HFF-Myc (cell line): ENCODE measurements at regions not wholly inside any gene's neighbourhood (a gene's known extent, or its start where the extent isn't known, plus 50 kb on each side); places are given as distances from the start of the nearest gene placed in this dataset.

Source experiments
- DNase-seq: peaks from one replicate; pipeline ENCODE4 v3.0.0-alpha.2; 2011; ENCODE audit warnings: low read depth; ENCODE audit errors: extremely low read depth
- H3K4me3 ChIP-seq: replicated peaks from 2 replicates; pipeline ENCODE4 v1.5.1; 2011; ENCODE audit warnings: low read depth, mild to moderate bottlenecking, control low read depth, low read length
- TF ChIP-seq, protein P1 (sequence below): IDR thresholded peaks from 2 replicates; pipeline ENCODE4 v1.5.1; 2012; ENCODE audit warnings: mild to moderate bottlenecking, low read depth, low read length, control low read depth; ENCODE audit errors: missing control alignments

DNA sequence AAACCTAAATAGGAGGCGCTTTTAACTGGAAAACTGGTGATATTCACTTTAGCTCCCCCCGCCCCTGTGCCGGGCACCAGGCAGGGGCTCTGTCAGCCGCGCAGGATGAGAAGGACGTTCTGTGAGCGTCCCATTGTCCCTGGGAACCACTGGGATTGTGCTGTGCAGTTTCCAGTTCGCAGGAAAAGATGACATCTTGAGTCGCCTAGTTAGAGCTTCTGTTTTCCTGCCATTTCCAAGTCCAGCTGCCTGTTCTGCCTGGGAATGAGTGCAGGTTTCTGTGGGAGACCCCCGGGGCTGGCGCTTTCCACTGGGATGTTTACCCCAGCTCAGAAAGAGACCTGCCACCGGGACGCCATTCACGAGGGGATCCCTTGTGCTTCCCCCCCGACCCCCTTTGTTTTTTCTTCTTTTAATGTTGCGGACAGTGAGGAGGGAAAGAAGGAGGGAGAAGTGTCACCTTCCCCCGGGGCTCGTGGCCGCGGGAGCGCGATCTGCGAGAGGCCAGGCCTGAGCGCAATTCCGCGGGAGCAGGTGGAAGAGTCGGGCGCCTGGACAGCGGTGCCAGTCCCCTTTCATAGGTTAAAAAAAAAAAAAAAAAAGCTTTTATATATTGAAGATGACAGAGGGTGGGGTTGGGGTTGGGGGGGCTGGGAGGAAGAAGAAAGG, 121.5 kb downstream of the RMI1 start:
- TF ChIP-seq, protein P1, sequence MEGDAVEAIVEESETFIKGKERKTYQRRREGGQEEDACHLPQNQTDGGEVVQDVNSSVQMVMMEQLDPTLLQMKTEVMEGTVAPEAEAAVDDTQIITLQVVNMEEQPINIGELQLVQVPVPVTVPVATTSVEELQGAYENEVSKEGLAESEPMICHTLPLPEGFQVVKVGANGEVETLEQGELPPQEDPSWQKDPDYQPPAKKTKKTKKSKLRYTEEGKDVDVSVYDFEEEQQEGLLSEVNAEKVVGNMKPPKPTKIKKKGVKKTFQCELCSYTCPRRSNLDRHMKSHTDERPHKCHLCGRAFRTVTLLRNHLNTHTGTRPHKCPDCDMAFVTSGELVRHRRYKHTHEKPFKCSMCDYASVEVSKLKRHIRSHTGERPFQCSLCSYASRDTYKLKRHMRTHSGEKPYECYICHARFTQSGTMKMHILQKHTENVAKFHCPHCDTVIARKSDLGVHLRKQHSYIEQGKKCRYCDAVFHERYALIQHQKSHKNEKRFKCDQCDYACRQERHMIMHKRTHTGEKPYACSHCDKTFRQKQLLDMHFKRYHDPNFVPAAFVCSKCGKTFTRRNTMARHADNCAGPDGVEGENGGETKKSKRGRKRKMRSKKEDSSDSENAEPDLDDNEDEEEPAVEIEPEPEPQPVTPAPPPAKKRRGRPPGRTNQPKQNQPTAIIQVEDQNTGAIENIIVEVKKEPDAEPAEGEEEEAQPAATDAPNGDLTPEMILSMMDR, result no peak
- H3K4me3 ChIP-seq, result no peak overlapping the region
- DNase-seq, result no peak

DNA sequence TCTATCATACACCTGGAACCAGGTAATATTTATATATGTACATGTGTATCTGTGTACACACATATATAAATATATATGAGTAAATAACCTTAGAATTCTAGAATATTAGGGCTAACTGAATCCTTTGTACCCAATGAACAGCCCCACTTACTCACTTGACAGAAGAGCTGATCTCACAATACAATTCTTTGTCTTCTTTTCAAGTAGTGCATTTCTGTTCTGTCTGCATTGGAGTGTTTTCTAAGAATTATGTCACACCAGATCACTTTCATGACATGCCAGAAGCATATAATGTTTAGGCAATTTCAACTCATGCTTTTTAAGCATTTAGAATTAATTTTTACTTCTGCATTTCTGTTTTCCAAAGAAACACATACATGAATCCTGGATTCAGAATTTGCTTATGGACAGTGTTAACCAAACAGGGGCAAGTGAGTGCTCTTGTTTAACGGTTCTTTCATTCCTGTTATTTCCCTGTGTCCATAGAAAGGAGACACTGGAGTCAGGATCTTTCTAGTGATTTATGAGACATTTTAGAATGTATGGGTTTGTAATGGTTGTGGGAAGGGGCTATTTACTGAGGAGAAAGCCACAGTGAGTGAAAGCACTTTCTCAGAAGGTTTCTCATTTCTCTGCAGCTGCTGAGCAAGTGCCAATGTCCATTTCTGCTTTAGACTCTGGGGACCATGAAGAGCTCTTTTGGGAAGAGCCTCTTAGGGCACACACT, 123.2 kb downstream of the RMI1 start:
- H3K4me3 ChIP-seq, result no peak overlapping the region
- no peak for DNase-seq
- TF ChIP-seq, protein P1, result no peak

DNA sequence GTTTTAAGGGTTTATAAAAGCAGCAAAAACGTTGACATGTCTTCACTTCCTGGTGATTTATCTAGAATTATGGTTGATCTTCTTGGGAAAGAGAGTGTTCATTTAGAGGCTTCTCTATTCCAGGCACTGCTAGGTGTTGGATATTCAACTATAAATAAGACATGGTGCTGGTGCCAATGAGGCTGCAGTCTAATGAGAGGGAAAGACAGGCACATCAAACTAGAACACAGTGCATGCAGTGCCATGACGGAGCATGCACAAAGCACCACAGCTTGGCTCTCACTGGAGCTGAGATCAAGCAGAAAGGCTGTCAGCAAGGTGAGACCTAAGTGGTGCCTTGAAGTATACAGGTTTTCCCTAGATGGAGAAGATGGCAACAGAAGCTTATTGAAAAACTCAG, 126.5 kb downstream of the RMI1 start:
- no peak overlapping the region for H3K4me3 ChIP-seq
- TF ChIP-seq, protein P1, result no peak
- DNase-seq, result no peak

DNA sequence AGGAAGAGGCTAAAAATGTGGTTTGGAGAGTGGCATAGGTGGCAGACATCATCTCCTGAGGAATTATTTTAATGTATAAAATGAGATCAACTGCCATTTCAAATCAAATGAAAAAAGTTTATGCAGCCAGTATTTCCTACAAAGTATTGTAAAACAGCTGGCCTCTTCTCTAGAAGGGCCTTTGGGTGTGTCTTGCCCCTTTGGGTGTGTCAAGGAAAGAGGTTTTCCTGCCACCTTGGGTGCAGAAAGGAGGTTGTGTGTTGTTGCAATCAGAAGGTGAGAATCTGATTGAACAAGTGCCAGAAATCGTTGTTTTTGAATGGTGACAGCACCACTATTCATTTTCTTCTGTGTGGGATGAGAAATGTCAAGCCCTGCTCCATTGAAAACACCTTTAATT, 127.4 kb downstream of the RMI1 start:
- TF ChIP-seq, protein P1, result no peak
- DNase-seq, result no peak
- no peak overlapping the region for H3K4me3 ChIP-seq

DNA sequence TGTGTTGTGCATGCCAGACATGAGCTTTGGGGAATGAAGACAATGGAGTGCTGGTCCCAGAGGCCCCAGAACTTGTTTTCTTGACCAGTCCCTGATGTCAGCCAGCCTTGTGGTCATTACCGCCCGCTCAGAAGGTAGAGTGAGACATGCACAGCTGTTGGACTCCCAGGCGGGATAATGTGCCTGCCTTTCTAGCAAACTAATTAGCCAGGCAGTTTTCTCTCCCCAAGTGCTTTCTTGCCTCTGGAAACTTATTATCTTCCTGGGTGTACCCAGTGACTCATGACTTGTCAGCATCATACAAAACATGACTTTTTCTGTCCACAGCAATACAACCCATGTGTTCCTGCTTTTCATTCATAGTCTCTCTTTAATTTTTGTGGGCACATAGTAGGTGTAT, 131.1 kb downstream of the RMI1 start:
- no peak overlapping the region for H3K4me3 ChIP-seq
- no peak for DNase-seq
- TF ChIP-seq, protein P1, result no peak

DNA sequence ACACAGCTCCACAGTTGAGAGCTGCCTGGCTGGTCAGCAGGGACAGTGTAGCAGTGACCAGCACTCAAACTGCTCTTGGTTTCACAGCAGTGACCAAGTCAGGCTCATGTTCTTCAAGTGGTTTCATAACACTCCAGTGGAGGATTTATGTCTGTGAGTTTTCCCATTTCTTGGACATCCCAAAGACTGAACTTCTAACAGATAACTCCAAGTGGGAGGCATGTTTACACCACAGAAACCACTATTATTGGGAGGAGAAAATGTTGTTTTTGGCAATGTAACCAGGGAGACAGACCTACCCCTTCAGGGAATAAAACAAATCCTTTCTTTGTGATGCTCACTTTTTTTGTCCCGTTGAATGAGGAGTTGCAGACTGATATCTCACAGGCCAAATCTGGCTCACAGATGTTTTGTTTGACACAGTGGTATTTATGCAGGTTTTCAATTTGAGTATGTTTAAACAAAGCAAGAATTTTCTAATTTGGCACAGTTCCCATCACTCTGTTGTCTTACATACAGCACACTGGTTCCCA, 141.5 kb downstream of the RMI1 start:
- peak; percentile 92 for DNase-seq
- TF ChIP-seq, protein P1, result no peak
- H3K4me3 ChIP-seq, result no peak overlapping the region
